ENCODE measurements at regions not wholly inside any gene's neighbourhood (a gene's known extent, or its start where the extent isn't known, plus 50 kb on each side); places are given as distances from the start of the nearest gene placed in this dataset.

DNA sequence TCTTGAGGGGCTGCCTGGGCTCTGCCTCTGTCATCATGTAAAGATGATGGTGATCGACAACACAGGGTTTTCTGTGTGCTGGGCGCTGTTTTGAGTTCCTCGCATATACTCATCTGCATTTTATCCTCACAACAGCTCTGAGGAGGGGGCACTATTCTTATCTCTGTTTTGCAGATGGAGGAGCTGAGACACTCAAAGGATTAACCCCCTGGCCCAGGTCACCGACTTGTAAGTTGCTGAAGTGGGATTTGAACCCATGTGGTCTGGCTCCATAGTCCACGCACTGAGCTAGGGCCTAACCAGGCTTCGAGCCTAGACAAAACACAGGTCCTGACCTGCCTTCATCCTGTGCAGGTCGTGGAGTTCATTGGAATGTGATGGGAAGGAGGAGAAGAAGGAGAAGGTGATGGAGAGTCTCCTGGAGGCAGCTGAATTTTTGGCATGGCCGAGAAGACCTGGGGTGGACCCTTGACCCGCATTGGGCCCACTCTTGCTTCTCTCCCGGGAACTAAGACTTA lies 140.0 kb downstream of the ASCL4 start:
- Histone ChIP-seq H3K4me3 (no peak overlapping the region), H3K9me3 (no peaks in the 10 kb centered on the region), H3K9ac (no peak overlapping the region), H3K4me2 (no peak overlapping the region), H3K27ac (no peak overlapping the region), H3K4me1 (no peaks in the 10 kb centered on the region), H3K36me3 (no peaks in the 10 kb centered on the region), H3K27me3 (no peaks in the 10 kb centered on the region), H4K20me1 (no peaks in the 10 kb centered on the region)
- no peak for TF ChIP-seq Cebpa-rat (IDR thresholded peaks at IDR 0.05)

DNA sequence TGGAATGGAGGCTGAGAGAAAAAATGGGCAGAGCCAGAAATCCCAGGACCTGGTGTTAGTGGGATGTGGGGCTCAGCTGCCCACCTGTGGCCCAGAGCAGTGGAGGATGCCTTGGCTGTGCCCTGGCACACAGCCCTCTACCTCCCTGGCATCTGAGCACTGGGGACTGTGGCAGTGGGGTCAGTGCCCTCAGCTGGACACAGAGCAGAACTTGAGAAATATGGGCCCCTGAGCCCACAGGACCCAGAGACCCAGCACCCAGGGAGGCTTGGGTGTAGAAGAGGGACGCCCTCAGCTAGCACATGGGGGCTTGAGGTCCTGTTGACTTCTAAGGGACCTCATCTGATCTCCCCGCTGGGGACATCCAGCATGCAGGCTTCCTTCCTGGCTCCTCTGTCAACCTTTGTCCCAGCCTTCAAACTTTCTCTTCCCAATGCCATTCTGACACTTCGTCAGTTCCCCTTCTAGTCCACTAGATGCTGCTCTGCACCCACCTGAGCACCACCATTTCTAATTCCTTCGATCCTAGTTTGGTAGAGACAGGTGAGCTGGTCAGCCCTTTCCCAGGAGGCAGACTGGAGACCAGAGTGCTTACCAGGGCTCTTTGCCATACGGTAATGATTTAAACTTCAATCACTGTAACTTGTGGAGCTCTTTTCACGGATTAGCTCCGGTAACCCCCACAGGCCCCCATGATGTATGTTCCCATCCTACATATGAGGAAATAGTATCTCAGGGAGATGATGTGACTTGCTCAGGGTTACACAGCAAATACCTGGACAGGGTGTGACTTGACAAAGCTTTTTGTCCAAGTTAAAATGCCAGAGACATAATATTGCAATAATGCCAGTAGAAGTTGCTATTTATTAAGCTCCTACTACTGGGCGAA lies 143.7 kb downstream of the ASCL4 start:
- Histone ChIP-seq H3K9ac (no peak overlapping the region), H3K27ac (no peak overlapping the region), H3K4me3 (no peak overlapping the region), H3K9me3 (no peaks in the 10 kb centered on the region), H3K27me3 (no peaks in the 10 kb centered on the region), H3K36me3 (no peaks in the 10 kb centered on the region), H3K4me2 (no peak overlapping the region), H4K20me1 (no peaks in the 10 kb centered on the region), H3K4me1 (no peaks in the 10 kb centered on the region)
- no peak for TF ChIP-seq Cebpa-rat (IDR thresholded peaks at IDR 0.05)

DNA sequence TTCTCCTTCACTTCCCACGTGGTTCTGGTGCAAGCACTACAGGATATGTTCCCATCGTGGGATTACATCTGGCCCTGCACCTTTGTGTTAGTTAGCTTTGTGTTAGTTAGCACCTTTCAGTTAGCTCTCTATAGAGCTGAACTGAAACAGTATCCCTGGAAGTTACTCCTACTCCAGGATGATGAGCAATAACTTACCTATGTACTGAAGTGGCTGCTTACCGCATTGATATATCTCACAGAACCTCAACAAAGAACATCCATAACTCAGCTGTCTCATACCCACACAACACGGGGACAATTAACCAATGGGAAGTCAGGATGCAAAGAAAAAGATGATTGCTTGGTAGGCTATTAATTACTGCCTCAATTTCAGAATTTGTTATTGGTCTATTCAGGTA lies 146.6 kb downstream of the ASCL4 start:
- Histone ChIP-seq H3K36me3 (no peaks in the 10 kb centered on the region), H3K4me1 (no peaks in the 10 kb centered on the region), H3K27me3 (no peaks in the 10 kb centered on the region), H3K4me3 (no peak overlapping the region), H4K20me1 (no peaks in the 10 kb centered on the region), H3K4me2 (no peak overlapping the region), H3K9ac (no peak overlapping the region), H3K27ac (no peak overlapping the region), H3K9me3 (no peaks in the 10 kb centered on the region)
- TF ChIP-seq Cebpa-rat (IDR thresholded peaks at IDR 0.05) = no peak

DNA sequence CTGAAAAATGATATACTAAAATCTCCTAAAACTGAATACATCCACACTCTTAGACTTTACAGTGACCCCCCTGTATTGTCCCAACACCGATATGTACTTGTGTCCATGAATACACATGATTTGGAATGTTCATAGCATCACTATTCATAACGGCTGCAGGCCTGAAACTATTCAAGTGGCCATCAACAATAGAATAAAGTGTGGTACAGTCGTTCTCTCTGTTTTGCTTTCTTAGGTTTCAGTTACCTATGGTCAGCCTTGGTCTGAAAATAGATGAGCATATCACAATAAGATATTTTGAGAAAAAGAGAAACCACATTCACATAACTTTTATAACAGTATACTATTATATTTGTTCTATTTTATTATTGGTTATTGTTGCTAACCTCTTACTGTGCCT lies 150.6 kb downstream of the ASCL4 start:
- Histone ChIP-seq H3K9ac (no peak overlapping the region), H3K4me1 (no peaks in the 10 kb centered on the region), H3K27me3 (no peaks in the 10 kb centered on the region), H3K4me2 (no peak overlapping the region), H4K20me1 (no peaks in the 10 kb centered on the region), H3K27ac (no peak overlapping the region), H3K36me3 (no peaks in the 10 kb centered on the region), H3K9me3 (no peaks in the 10 kb centered on the region), H3K4me3 (no peak overlapping the region)
- TF ChIP-seq Cebpa-rat (IDR thresholded peaks at IDR 0.05) = no peak

DNA sequence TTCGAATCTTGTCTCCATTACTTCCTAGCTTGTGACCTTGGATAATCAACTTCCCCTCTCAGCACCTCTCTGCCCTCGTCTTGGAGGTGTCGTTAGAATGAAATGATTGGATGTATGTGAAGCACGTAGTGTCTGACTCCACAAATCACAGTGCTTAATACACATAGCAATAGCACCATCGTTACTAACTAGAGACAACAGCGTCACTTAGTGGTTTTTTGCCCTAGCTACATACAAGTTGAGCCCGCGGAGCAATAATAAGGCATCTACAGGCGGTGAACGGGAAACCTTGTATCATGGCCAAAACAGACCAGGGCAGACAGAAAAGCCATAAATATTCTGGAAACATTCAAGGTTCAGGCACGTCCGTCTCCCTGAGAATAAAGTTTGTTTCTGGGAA lies 154.9 kb downstream of the ASCL4 start:
- no peaks in the 10 kb centered on the region for H3K27me3 ChIP-seq
- H3K27ac ChIP-seq = no peak overlapping the region
- no peaks in the 10 kb centered on the region for H3K36me3 ChIP-seq
- H3K4me2 ChIP-seq = no peak overlapping the region
- no peak overlapping the region for H3K9ac ChIP-seq
- no peaks in the 10 kb centered on the region for H4K20me1 ChIP-seq
- TF ChIP-seq Cebpa-rat (IDR thresholded peaks at IDR 0.05) = no peak
- no peak overlapping the region for H3K4me3 ChIP-seq
- no peaks in the 10 kb centered on the region for H3K9me3 ChIP-seq
- H3K4me1 ChIP-seq = no peaks in the 10 kb centered on the region

DNA sequence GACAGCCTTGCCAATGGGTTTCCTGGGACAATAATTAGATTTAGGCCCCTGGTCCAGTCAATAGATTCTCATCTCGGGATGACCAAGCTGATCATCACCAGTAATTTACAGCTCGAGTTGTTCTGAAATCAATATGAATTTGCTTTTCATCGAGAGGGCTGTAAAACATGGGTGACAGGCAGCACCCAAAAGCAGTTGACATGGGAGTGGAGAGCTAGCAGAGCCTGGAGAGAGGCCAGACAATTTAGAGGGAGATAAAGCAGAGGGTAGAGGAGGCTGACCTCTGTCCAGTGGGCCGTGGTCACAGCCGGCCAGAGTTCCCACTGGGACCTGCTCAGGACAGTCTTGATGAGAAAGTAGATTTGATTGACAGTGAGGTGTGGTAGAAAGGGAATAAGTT lies 157.3 kb downstream of the ASCL4 start:
- H3K36me3 ChIP-seq = no peaks in the 10 kb centered on the region
- no peak overlapping the region for H3K4me2 ChIP-seq
- no peaks in the 10 kb centered on the region for H4K20me1 ChIP-seq
- H3K4me3 ChIP-seq = no peak overlapping the region
- TF ChIP-seq Cebpa-rat (IDR thresholded peaks at IDR 0.05) = no peak
- H3K9ac ChIP-seq = no peak overlapping the region
- no peaks in the 10 kb centered on the region for H3K27me3 ChIP-seq
- H3K27ac ChIP-seq = no peak overlapping the region
- H3K9me3 ChIP-seq = no peaks in the 10 kb centered on the region
- H3K4me1 ChIP-seq = no peaks in the 10 kb centered on the region

DNA sequence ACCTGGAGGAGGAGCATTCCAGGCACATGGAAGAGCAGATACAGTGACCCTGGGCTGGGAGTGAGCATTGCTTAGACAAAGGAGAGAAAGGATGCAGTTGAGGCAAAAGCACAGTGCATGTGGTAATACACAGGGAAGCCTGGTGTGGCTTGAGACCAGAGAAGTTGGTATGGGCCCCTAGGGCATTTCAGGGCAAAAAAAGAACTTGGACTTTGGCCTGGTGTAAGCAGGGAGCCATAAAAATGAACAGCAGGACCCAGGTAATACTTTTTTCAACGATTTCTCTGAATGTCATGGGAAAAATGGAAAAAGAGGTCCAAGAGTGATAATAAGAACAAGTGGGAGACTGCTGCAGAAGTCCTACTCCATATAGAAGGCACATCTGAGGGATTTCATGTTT lies 163.9 kb downstream of the ASCL4 start:
- Histone ChIP-seq H3K4me1 (no peaks in the 10 kb centered on the region), H3K9ac (no peak overlapping the region), H3K27ac (no peak overlapping the region), H3K4me2 (no peak overlapping the region), H4K20me1 (no peaks in the 10 kb centered on the region), H3K27me3 (no peaks in the 10 kb centered on the region), H3K36me3 (no peaks in the 10 kb centered on the region), H3K4me3 (no peak overlapping the region), H3K9me3 (0 out of 2 replicates have a peak, but pooled peaks cover 6% of the 10 kb centered on the region)
- TF ChIP-seq Cebpa-rat (IDR thresholded peaks at IDR 0.05) = no peak

DNA sequence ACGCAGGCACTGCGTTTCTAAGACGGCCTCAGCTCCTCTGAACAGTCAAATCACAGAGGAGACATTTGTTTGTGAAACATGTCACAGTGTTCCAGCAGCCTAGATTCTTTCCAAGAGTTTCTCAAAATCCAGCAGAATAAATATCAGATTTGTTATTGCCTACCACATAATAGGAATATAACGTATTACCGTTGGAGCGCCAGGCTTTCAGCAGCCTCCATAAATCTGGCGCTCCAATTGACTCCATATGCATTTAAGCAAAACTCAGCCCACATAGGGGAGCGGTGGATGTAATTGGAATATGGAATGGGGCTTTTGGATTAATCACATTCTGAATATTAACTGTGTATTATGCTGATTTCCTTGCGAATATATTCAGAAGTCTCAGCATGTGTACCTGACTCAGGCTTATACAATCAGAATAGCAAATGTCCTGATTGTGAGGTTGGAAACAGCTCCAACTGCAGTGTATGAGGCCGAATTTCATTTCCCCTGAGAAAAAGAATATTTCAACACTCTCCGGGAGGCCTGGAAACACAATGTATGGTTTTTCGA lies 174.0 kb downstream of the ASCL4 start:
- Histone ChIP-seq H3K27ac (no peak overlapping the region), H3K4me1 (no peaks in the 10 kb centered on the region), H3K9me3 (peaks cover 8% of the 10 kb centered on the region), H4K20me1 (no peaks in the 10 kb centered on the region), H3K36me3 (no peaks in the 10 kb centered on the region), H3K9ac (no peak overlapping the region), H3K27me3 (no peaks in the 10 kb centered on the region), H3K4me3 (no peak overlapping the region), H3K4me2 (no peak overlapping the region)
- no peak for TF ChIP-seq Cebpa-rat (IDR thresholded peaks at IDR 0.05)

DNA sequence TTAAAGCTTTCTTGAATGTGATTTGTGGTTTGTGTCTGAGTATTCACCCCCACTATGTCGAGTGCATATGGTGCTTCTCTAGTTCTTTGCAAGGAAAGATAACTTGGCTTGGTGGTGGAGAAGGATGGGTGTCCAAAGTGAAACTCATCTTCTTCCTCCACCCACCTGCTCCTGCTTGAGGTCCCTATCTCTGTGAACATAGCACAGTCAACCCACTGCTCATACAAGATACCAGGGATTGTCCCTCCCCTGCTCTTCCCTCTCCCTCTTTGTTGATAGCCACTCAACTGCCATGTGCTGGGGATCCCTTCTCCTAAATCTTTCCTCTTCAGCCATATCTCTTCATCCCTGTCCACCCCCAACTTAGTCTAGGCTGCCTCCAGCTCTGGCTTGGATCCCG lies 176.5 kb downstream of the ASCL4 start:
- Histone ChIP-seq H3K27me3 (no peaks in the 10 kb centered on the region), H3K27ac (no peak overlapping the region), H3K9ac (no peak overlapping the region), H3K4me2 (no peak overlapping the region), H3K4me3 (no peak overlapping the region), H3K4me1 (no peaks in the 10 kb centered on the region), H3K9me3 (peaks cover 8% of the 10 kb centered on the region), H4K20me1 (no peaks in the 10 kb centered on the region), H3K36me3 (no peaks in the 10 kb centered on the region)
- no peak for TF ChIP-seq Cebpa-rat (IDR thresholded peaks at IDR 0.05)

DNA sequence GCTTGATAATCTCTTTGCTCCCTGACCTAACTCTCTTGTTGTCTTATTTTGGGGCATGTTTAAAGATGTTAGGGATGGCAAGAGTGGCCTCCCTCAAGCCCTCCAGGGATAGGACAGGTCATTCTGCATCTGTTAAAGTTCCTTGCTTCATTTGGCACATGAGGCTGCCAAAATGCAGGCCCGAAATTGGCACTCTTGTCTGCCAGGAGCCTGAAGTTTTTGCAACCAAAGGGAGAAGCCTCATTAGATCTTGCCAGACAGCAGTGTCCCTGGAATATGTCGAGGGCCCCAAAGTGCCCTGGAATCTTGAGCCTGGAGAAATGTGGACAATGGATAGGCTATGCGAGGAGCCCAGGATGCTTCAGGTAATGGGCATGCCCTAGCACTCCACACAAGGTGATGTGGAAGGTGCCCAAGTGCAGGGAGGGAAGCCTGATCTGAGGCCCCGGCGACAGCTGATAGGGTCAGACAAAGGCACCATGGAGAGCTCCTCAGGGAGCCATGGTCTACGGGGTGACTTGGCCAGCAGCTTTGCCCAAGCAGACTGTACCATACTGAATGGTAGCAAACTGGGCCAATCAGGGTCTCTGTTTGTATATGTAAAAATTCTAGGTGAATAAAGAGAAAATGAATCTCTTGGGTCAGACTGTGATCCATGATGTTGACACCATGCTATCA lies 173.0 kb upstream of the WSCD2 start:
- Histone ChIP-seq H3K4me2 (no peak overlapping the region), H3K9ac (no peak overlapping the region), H3K4me3 (no peak overlapping the region), H3K4me1 (no peaks in the 10 kb centered on the region), H3K27ac (no peak overlapping the region), H3K27me3 (no peaks in the 10 kb centered on the region), H3K36me3 (no peaks in the 10 kb centered on the region), H4K20me1 (no peaks in the 10 kb centered on the region), H3K9me3 (peaks cover 8% of the 10 kb centered on the region)
- no peak for TF ChIP-seq Cebpa-rat (IDR thresholded peaks at IDR 0.05)

Measured in BLaER1 (cell line).